ENCODE measurements at regions not wholly inside any gene's neighbourhood (a gene's known extent, or its start where the extent isn't known, plus 50 kb on each side); places are given as distances from the start of the nearest gene placed in this dataset.
"Not testable (repeated sequence)": the region's sequence is repeated elsewhere in the genome, so short reads cannot be mapped to it uniquely, and the experiment has no call there.

DNA sequence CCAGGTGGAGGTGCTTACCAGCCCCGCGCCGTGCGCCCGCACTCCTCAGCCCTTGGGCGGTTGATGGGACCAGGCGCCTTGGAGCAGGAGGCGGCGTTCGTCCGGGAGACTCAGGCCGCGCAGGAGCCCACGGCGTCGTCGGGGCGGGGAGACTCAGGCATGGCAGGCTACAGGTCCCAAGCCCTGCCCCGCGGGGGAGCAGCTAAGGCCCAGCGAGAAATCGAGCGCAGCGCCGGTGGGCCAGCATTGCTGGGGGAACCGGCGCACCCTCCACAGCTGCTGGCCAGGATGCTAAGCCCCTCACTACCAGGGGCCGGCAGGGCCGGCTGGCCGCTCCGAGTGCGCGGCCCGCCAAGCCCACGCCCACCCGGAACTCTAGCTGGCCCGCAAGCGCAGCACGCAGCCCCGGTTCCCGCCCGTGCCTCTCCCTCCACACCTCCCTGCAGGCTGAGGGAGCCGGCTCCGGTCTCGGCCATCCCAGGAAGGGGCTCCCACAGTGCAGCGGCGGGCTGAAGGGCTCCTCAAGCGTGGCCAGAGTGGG lies 1087.5 kb downstream of the GALC start:
- not testable (repeated sequence) for TF ChIP-seq POLR2A (IDR thresholded peaks at IDR 0.05)
- TF ChIP-seq, protein P1, sequence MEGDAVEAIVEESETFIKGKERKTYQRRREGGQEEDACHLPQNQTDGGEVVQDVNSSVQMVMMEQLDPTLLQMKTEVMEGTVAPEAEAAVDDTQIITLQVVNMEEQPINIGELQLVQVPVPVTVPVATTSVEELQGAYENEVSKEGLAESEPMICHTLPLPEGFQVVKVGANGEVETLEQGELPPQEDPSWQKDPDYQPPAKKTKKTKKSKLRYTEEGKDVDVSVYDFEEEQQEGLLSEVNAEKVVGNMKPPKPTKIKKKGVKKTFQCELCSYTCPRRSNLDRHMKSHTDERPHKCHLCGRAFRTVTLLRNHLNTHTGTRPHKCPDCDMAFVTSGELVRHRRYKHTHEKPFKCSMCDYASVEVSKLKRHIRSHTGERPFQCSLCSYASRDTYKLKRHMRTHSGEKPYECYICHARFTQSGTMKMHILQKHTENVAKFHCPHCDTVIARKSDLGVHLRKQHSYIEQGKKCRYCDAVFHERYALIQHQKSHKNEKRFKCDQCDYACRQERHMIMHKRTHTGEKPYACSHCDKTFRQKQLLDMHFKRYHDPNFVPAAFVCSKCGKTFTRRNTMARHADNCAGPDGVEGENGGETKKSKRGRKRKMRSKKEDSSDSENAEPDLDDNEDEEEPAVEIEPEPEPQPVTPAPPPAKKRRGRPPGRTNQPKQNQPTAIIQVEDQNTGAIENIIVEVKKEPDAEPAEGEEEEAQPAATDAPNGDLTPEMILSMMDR (IDR thresholded peaks at IDR 0.05) = not testable (repeated sequence)

All from body of pancreas (tissue), 4 donors.